Smooth muscle cell (in vitro differentiated cells): ENCODE measurements at regions not wholly inside any gene's neighbourhood (a gene's known extent, or its start where the extent isn't known, plus 50 kb on each side); places are given as distances from the start of the nearest gene placed in this dataset.
"Not testable (repeated sequence)": the region's sequence is repeated elsewhere in the genome, so short reads cannot be mapped to it uniquely, and the experiment has no call there.

Experiments
- DNase-seq: peaks from one replicate; lab custom pipeline; 2025; ENCODE audit not compliant: unreplicated experiment; lab: John Stamatoyannopoulos, UW
- H2AFZ ChIP-seq: fragments of 200-600 bp; sonication (generic); 2 replicates; pipeline ENCODE4 v1.6.0; 2016; ENCODE audit warnings: antibody characterized with exemption, low read depth, mild to moderate bottlenecking
- H3F3A ChIP-seq: fragments of 200-600 bp; sonication (generic); 2 replicates; pipeline ENCODE4 v1.6.0; 2017; ENCODE audit warnings: antibody characterized with exemption, low read depth
- H3K27ac ChIP-seq: fragments of 200-600 bp; sonication (generic); 2 replicates; pipeline ENCODE4 v1.5.1; 2016; ENCODE audit warnings: low read depth, mild to moderate bottlenecking
- H3K27me3 ChIP-seq: fragments of 200-600 bp; sonication (generic); 2 replicates; pipeline ENCODE4 v1.6.1; 2016; ENCODE audit warnings: low read depth, mild to moderate bottlenecking
- H3K36me3 ChIP-seq: fragments of 200-600 bp; sonication (generic); 2 replicates; pipeline ENCODE4 v1.5.1; 2016; ENCODE audit warnings: low read depth
- H3K4me1 ChIP-seq: fragments of 200-600 bp; sonication (generic); 2 replicates; pipeline ENCODE4 v1.5.1; 2016; ENCODE audit warnings: low read depth
- H3K4me2 ChIP-seq: fragments of 200-600 bp; sonication (generic); 2 replicates; pipeline ENCODE4 v1.6.0; 2016; ENCODE audit warnings: mild to moderate bottlenecking
- H3K4me3 ChIP-seq: fragments of 200-600 bp; sonication (generic); 2 replicates; pipeline ENCODE4 v1.5.1; 2016; ENCODE audit warnings: mild to moderate bottlenecking
- H3K79me2 ChIP-seq: fragments of 200-600 bp; sonication (generic); 2 replicates; pipeline ENCODE4 v1.6.0; 2016; ENCODE audit warnings: low read depth, mild to moderate bottlenecking
- H3K9ac ChIP-seq: fragments of 200-600 bp; sonication (generic); 2 replicates; pipeline ENCODE4 v1.6.0; 2016; ENCODE audit warnings: low read depth
- H3K9me3 ChIP-seq: fragments of 200-600 bp; sonication (generic); replicated peaks from 2 replicates; pipeline ENCODE4 v1.5.1; 2016; ENCODE audit warnings: low read depth
- H4K20me1 ChIP-seq: fragments of 200-600 bp; sonication (generic); 2 replicates; pipeline ENCODE4 v1.6.0; 2016; ENCODE audit warnings: low read depth
- CTCF ChIP-seq: fragments of 200-600 bp; sonication (generic); IDR thresholded peaks from 2 replicates; pipeline ENCODE4 v1.5.1; 2017; ENCODE audit warnings: borderline replicate concordance, mild to moderate bottlenecking, antibody characterized with exemption; ENCODE audit not compliant: insufficient read depth, poor library complexity, severe bottlenecking
- WGBS: methylation state at CpG from one replicate; pipeline ENCODE4 v1.1.7; 2016; ENCODE audit warnings: low lambda C conversion rate; 5-methylcytosine and 5-hydroxymethylcytosine counted together

- peaks cover 24% of the 10 kb centered on the region for H3K4me1 ChIP-seq
- H3K4me3 ChIP-seq, H3K27me3 ChIP-seq, H3K9me3 ChIP-seq, H4K20me1 ChIP-seq, DNase-seq, H3K36me3 ChIP-seq: not testable (repeated sequence)
- peak overlapping the region; percentile 63 for H3K9ac ChIP-seq
- WGBS = 56% methylated on average over 8 of the region's 8 CpGs
- peak overlapping the region; percentile 50 for H2AFZ ChIP-seq
- H3K27ac ChIP-seq = peak overlapping the region; percentile 76
- peaks cover 11% of the 10 kb centered on the region for H3K79me2 ChIP-seq
- H3F3A ChIP-seq = peaks cover 33% of the 10 kb centered on the region
- peak overlapping the region; percentile 64 for H3K4me2 ChIP-seq
Observed at GRCh38 chr10:94125268-94125667, 131.5 kb downstream of the PLCE1 start.

- Histone ChIP-seq H3K27ac (peak overlapping the region; percentile 76), H2AFZ (no peak overlapping the region), H3K36me3 (no peaks in the 10 kb centered on the region), H3K4me3 (no peak overlapping the region), H4K20me1 (no peaks in the 10 kb centered on the region), H3K9ac (no peak overlapping the region), H3K79me2 (peaks cover 11% of the 10 kb centered on the region), H3K4me2 (peak overlapping the region; percentile 26), H3K27me3 (no peaks in the 10 kb centered on the region), H3F3A (peaks cover 33% of the 10 kb centered on the region), H3K4me1 (peaks cover 24% of the 10 kb centered on the region), H3K9me3 (no peaks in the 10 kb centered on the region)
- no peak for DNase-seq
- no peak for TF ChIP-seq CTCF
Observed at GRCh38 chr10:94125856-94126255, 132.1 kb downstream of the PLCE1 start.

GRCh38 chr10:94129393-94130130 lies 135.8 kb downstream of the PLCE1 start:
- Histone ChIP-seq H3K4me3 (no peak overlapping the region), H3K9ac (no peak overlapping the region), H3K4me1 (peaks cover 18% of the 10 kb centered on the region), H3K36me3 (no peaks in the 10 kb centered on the region), H3K27me3 (no peaks in the 10 kb centered on the region), H3K9me3 (no peaks in the 10 kb centered on the region), H3K79me2 (peaks cover 11% of the 10 kb centered on the region), H3K27ac (peak overlapping the region; percentile 77), H2AFZ (no peak overlapping the region), H4K20me1 (no peaks in the 10 kb centered on the region), H3F3A (peaks cover 25% of the 10 kb centered on the region), H3K4me2 (peak overlapping the region; percentile 55)
- WGBS = 65% methylated on average over 2 of the region's 2 CpGs
- no peak for TF ChIP-seq CTCF
- DNase-seq = no peak

- H3F3A ChIP-seq = peaks cover 15% of the 10 kb centered on the region
- no peaks in the 10 kb centered on the region for H3K27me3 ChIP-seq
- peak overlapping the region; percentile 7 for H3K4me2 ChIP-seq
- no peaks in the 10 kb centered on the region for H3K9me3 ChIP-seq
- H3K79me2 ChIP-seq = peaks cover 11% of the 10 kb centered on the region
- 66% methylated on average over 3 of the region's 3 CpGs for WGBS
- no peaks in the 10 kb centered on the region for H4K20me1 ChIP-seq
- no peak overlapping the region for H3K27ac ChIP-seq
- no peak for DNase-seq
- peaks cover 8% of the 10 kb centered on the region for H3K4me1 ChIP-seq
- no peak overlapping the region for H3K4me3 ChIP-seq
- TF ChIP-seq CTCF = no peak
- H3K36me3 ChIP-seq = no peaks in the 10 kb centered on the region
- H2AFZ ChIP-seq = no peak overlapping the region
- H3K9ac ChIP-seq = no peak overlapping the region
Observed at GRCh38 chr10:94131885-94132284, 138.2 kb downstream of the PLCE1 start.
